ENCODE measurements at regions not wholly inside any gene's neighbourhood (a gene's known extent, or its start where the extent isn't known, plus 50 kb on each side); places are given as distances from the start of the nearest gene placed in this dataset.
"Not testable (repeated sequence)": the region's sequence is repeated elsewhere in the genome, so short reads cannot be mapped to it uniquely, and the experiment has no call there.

- no peak for TF ChIP-seq GATA1 (IDR thresholded peaks at IDR 0.05; ENCODE audit: low read depth, low read length)
- no peak for TF ChIP-seq POLR2A (IDR thresholded peaks at IDR 0.05; ENCODE audit: low read length)
- no peak for DNase-seq
These were observed 85.0 kb upstream of the KIF5B start for GRCh38 chr10:32141018-32141807.

- no peak for DNase-seq
- TF ChIP-seq POLR2A (IDR thresholded peaks at IDR 0.05; ENCODE audit: low read length): no peak
- no peak for TF ChIP-seq GATA1 (IDR thresholded peaks at IDR 0.05; ENCODE audit: low read depth, low read length)
These were observed 84.2 kb upstream of the KIF5B start for GRCh38 chr10:32140403-32140802.

GRCh38 chr10:32139223-32140073, 83.2 kb upstream of the KIF5B start:
- TF ChIP-seq POLR2A (IDR thresholded peaks at IDR 0.05; ENCODE audit: low read length): no peak
- TF ChIP-seq GATA1 (IDR thresholded peaks at IDR 0.05; ENCODE audit: low read depth, low read length): no peak
- DNase-seq: peak in 1 of 2 experiments; percentile 24

GRCh38 chr10:32136927-32137326, 80.7 kb upstream of the KIF5B start:
- not testable (repeated sequence) for DNase-seq

- not testable (repeated sequence) for DNase-seq
These were observed 79.6 kb upstream of the KIF5B start for GRCh38 chr10:32135796-32136195.

- no peak for TF ChIP-seq POLR2A (IDR thresholded peaks at IDR 0.05; ENCODE audit: low read length)
- no peak for TF ChIP-seq GATA1 (IDR thresholded peaks at IDR 0.05; ENCODE audit: low read depth, low read length)
- DNase-seq: no peak
These were observed 76.2 kb upstream of the KIF5B start for GRCh38 chr10:32132357-32132946.

GRCh38 chr10:32131388-32131787, 75.2 kb upstream of the KIF5B start:
- no peak for TF ChIP-seq GATA1 (IDR thresholded peaks at IDR 0.05; ENCODE audit: low read depth, low read length)
- TF ChIP-seq POLR2A (IDR thresholded peaks at IDR 0.05; ENCODE audit: low read length): no peak
- DNase-seq: no peak

- TF ChIP-seq POLR2A (IDR thresholded peaks at IDR 0.05; ENCODE audit: low read length) (no peak), GATA1 (IDR thresholded peaks at IDR 0.05; ENCODE audit: low read depth, low read length) (no peak)
- DNase-seq: no peak
These were observed 74.6 kb upstream of the KIF5B start for GRCh38 chr10:32130788-32131187.

- DNase-seq: no peak
- TF ChIP-seq POLR2A (IDR thresholded peaks at IDR 0.05; ENCODE audit: low read length): no peak
- TF ChIP-seq GATA1 (IDR thresholded peaks at IDR 0.05; ENCODE audit: low read depth, low read length): no peak
These were observed 68.8 kb upstream of the KIF5B start for GRCh38 chr10:32125023-32125422.

GRCh38 chr10:32123021-32123420, 66.8 kb upstream of the KIF5B start:
- no peak for TF ChIP-seq POLR2A (IDR thresholded peaks at IDR 0.05; ENCODE audit: low read length)
- no peak for TF ChIP-seq GATA1 (IDR thresholded peaks at IDR 0.05; ENCODE audit: low read depth, low read length)
- DNase-seq: no peak

- TF ChIP-seq POLR2A (IDR thresholded peaks at IDR 0.05; ENCODE audit: low read length) (no peak), GATA1 (IDR thresholded peaks at IDR 0.05; ENCODE audit: low read depth, low read length) (no peak)
- DNase-seq: no peak
These were observed 65.4 kb upstream of the KIF5B start for GRCh38 chr10:32121648-32122047.

- TF ChIP-seq GATA1 (IDR thresholded peaks at IDR 0.05; ENCODE audit: low read depth, low read length) (no peak), POLR2A (IDR thresholded peaks at IDR 0.05; ENCODE audit: low read length) (no peak)
- DNase-seq: no peak
These were observed 63.9 kb upstream of the KIF5B start for GRCh38 chr10:32120147-32120546.

GRCh38 chr10:32114508-32114907, 58.3 kb upstream of the KIF5B start:
- TF ChIP-seq GATA1 (IDR thresholded peaks at IDR 0.05; ENCODE audit: low read depth, low read length): no peak
- no peak for TF ChIP-seq POLR2A (IDR thresholded peaks at IDR 0.05; ENCODE audit: low read length)
- DNase-seq: no peak

GRCh38 chr10:32112055-32112454, 55.8 kb upstream of the KIF5B start:
- DNase-seq: no peak
- no peak for TF ChIP-seq GATA1 (IDR thresholded peaks at IDR 0.05; ENCODE audit: low read depth, low read length)
- TF ChIP-seq POLR2A (IDR thresholded peaks at IDR 0.05; ENCODE audit: low read length): no peak
